GM12873 (cell line): ENCODE measurements at regions not wholly inside any gene's neighbourhood (a gene's known extent, or its start where the extent isn't known, plus 50 kb on each side); places are given as distances from the start of the nearest gene placed in this dataset.

Experiments used
- CTCF ChIP-seq: IDR thresholded peaks from 2 replicates; pipeline ENCODE4 v1.5.1; 2012; ENCODE audit warnings: low read depth, mild to moderate bottlenecking, moderate library complexity, low read length, control low read depth; ENCODE audit not compliant: insufficient read depth; ENCODE audit errors: missing control alignments

GRCh38 chr3:6168256-6168655 is 692.7 kb upstream of the GRM7 start:
- TF ChIP-seq CTCF, result no peak

- no peak for TF ChIP-seq CTCF
Observed at GRCh38 chr3:6172871-6173642, 687.9 kb upstream of the GRM7 start.

GRCh38 chr3:6177417-6177816 is 683.5 kb upstream of the GRM7 start:
- no peak for TF ChIP-seq CTCF

- TF ChIP-seq CTCF, result no peak
Observed at GRCh38 chr3:6179761-6180160, 681.2 kb upstream of the GRM7 start.

- no peak for TF ChIP-seq CTCF
Observed at GRCh38 chr3:6180171-6180570, 680.7 kb upstream of the GRM7 start.

GRCh38 chr3:6182476-6182875 is 678.4 kb upstream of the GRM7 start:
- no peak for TF ChIP-seq CTCF

GRCh38 chr3:6182909-6183308 is 678.0 kb upstream of the GRM7 start:
- TF ChIP-seq CTCF, result no peak
